Type B pancreatic cell (in vitro differentiated cells): ENCODE measurements at regions not wholly inside any gene's neighbourhood (a gene's known extent, or its start where the extent isn't known, plus 50 kb on each side); places are given as distances from the start of the nearest gene placed in this dataset.

Experiments
- DNase-seq: peaks from one replicate; pipeline ENCODE4 v3.0.0; 2021; ENCODE audit warnings: mixed read lengths; ENCODE audit not compliant: unreplicated experiment; ENCODE audit errors: extremely low spot score
- H3K27ac Mint-ChIP-seq: 2 replicates; pipeline ENCODE4 v1.8.0; 2021; ENCODE audit warnings: mild to moderate bottlenecking, mixed read lengths
- H3K27me3 Mint-ChIP-seq: 2 replicates; pipeline ENCODE4 v1.8.0; 2021; ENCODE audit warnings: mixed read lengths
- H3K36me3 Mint-ChIP-seq: 2 replicates; pipeline ENCODE4 v1.8.0; 2021; ENCODE audit warnings: mixed read lengths
- H3K4me1 Mint-ChIP-seq: one replicate; pipeline ENCODE4 v1.8.0; 2021; ENCODE audit warnings: mixed read lengths; ENCODE audit not compliant: unreplicated experiment
- H3K4me3 Mint-ChIP-seq: 2 replicates; pipeline ENCODE4 v1.8.0; 2021; ENCODE audit warnings: mild to moderate bottlenecking, mixed read lengths
- H3K9me3 Mint-ChIP-seq: 2 replicates; pipeline ENCODE4 v1.8.0; 2021; ENCODE audit warnings: mixed read lengths
- TF ChIP-seq, protein P1 (sequence below): fragments of 200-600 bp; sonication (generic); conservative IDR thresholded peaks from 2 replicates; pipeline ENCODE4 v1.5.0; 2021; ENCODE audit warnings: antibody characterized with exemption, mild to moderate bottlenecking

DNA sequence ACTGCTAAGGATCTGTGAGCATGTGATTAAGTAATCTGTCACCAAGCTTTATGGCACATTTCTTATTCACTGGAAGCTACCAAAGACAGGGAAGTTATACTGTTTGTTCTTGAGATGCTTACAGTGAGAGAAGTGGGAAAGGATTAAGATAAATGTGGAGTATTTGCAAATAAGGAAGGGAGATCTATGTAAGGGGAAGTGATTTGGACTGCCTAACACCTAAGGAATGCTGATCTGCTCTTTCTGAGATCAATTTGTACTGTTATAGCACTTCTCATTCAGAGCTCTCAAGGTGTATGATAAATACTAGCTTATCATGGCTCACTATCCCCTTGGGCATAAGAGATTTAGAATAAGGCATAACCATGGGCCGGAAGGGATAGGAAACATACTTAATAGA is 80.0 kb upstream of the NTRK2 start:
- H3K4me3 Mint-ChIP-seq, result no peak overlapping the region
- H3K4me1 Mint-ChIP-seq, result no peaks in the 10 kb centered on the region
- DNase-seq, result no peak
- no peaks in the 10 kb centered on the region for H3K9me3 Mint-ChIP-seq
- no peak overlapping the region for H3K27ac Mint-ChIP-seq
- TF ChIP-seq, protein P1, sequence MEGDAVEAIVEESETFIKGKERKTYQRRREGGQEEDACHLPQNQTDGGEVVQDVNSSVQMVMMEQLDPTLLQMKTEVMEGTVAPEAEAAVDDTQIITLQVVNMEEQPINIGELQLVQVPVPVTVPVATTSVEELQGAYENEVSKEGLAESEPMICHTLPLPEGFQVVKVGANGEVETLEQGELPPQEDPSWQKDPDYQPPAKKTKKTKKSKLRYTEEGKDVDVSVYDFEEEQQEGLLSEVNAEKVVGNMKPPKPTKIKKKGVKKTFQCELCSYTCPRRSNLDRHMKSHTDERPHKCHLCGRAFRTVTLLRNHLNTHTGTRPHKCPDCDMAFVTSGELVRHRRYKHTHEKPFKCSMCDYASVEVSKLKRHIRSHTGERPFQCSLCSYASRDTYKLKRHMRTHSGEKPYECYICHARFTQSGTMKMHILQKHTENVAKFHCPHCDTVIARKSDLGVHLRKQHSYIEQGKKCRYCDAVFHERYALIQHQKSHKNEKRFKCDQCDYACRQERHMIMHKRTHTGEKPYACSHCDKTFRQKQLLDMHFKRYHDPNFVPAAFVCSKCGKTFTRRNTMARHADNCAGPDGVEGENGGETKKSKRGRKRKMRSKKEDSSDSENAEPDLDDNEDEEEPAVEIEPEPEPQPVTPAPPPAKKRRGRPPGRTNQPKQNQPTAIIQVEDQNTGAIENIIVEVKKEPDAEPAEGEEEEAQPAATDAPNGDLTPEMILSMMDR, result no peak
- H3K27me3 Mint-ChIP-seq, result peaks cover 9% of the 10 kb centered on the region
- no peaks in the 10 kb centered on the region for H3K36me3 Mint-ChIP-seq

DNA sequence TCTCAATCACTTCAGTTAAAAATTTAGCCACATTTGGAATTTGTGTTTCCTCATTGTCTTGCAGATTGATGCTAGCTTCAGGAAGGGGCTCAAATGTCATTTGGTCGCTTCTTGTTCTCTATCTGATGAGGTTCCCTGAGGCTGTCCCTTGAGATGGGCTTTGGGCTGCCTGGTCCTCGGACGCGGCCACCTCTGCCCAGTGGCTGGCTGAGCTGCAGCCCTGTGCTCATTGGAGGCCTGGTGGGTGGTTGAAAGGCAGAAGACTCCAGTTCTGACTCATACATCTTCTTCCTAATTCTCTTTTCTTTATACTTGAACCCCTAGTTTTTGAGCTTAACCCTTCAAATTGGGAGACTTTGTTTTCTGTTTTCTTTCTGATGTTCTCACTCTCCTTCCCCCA is 78.8 kb upstream of the NTRK2 start:
- Mint-ChIP-seq H3K4me3 (no peak overlapping the region), H3K36me3 (no peaks in the 10 kb centered on the region), H3K27me3 (peaks cover 9% of the 10 kb centered on the region), H3K4me1 (no peaks in the 10 kb centered on the region), H3K27ac (no peak overlapping the region), H3K9me3 (no peaks in the 10 kb centered on the region)
- TF ChIP-seq, protein P1, result no peak
- no peak for DNase-seq

DNA sequence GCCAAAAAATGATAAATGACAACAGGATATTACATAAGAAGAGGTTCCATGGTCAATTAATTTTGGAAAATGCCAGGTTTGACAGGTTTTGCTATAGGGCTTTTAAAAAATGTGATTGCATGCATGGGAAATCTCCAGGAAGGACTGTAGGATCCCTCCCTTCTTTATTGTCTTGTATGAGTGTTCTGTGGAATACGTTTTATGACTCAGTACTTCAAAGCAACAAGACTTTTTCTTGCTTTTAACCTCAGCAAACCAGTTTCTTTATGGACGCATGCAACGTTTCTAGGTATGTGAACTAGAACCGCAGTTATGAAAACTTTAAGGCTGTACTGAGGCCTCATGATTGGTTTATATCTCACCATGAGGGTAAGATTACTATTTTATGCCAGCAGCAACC is 76.6 kb upstream of the NTRK2 start:
- no peak for DNase-seq
- Mint-ChIP-seq H3K4me1 (no peaks in the 10 kb centered on the region), H3K36me3 (no peaks in the 10 kb centered on the region), H3K4me3 (no peak overlapping the region), H3K27ac (no peak overlapping the region), H3K27me3 (peaks cover 10% of the 10 kb centered on the region), H3K9me3 (peaks cover 7% of the 10 kb centered on the region)
- TF ChIP-seq, protein P1, result no peak

DNA sequence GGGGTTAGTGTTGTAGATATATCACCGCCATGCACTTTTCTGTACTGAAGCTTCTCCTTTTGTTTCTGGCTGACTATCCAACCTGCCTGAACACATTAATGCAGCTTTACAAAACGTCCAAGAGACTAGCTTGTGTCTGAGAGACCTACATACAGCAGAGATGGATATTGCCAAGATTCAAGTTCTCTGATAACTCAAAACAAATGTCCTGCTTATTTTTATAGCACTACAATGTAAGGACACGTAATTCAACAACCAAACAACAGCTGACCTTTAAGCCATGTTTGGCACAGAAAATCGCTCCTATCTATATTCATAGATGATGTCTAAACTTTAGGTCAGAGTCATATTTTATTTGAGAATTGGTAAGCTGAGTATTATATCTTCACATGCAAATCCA is 76.2 kb upstream of the NTRK2 start:
- DNase-seq, result no peak
- peaks cover 7% of the 10 kb centered on the region for H3K9me3 Mint-ChIP-seq
- no peaks in the 10 kb centered on the region for H3K36me3 Mint-ChIP-seq
- TF ChIP-seq, protein P1, result no peak
- peaks cover 10% of the 10 kb centered on the region for H3K27me3 Mint-ChIP-seq
- no peak overlapping the region for H3K27ac Mint-ChIP-seq
- H3K4me3 Mint-ChIP-seq, result no peak overlapping the region
- H3K4me1 Mint-ChIP-seq, result no peaks in the 10 kb centered on the region

DNA sequence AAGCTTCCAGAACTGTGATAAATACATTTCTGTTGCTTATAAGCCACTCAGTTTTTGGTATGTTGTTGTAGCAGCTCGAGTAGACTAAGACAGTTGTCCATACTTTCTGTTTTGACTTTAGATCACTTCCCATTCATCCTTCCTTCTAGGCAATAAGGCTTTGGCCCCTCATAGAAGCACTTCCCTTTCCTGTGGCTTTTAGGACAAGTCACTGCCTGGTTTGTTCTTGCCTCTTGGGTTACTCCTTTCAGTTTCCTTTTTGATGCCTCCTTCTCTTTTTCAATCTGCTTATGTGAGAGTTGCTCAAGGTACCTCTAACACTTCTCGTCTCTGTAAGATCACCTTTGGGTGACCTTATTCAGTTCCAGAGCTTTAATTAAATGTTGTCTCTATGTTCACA is 72.4 kb upstream of the NTRK2 start:
- H3K9me3 Mint-ChIP-seq, result peaks cover 7% of the 10 kb centered on the region
- no peaks in the 10 kb centered on the region for H3K36me3 Mint-ChIP-seq
- H3K4me1 Mint-ChIP-seq, result no peaks in the 10 kb centered on the region
- no peak overlapping the region for H3K27ac Mint-ChIP-seq
- DNase-seq, result no peak
- TF ChIP-seq, protein P1, result no peak
- H3K4me3 Mint-ChIP-seq, result no peak overlapping the region
- H3K27me3 Mint-ChIP-seq, result peaks cover 16% of the 10 kb centered on the region
